IMR-90 (cell line): ENCODE measurements at regions not wholly inside any gene's neighbourhood (a gene's known extent, or its start where the extent isn't known, plus 50 kb on each side); places are given as distances from the start of the nearest gene placed in this dataset.

Experiments
- POLR2A ChIP-seq: IDR thresholded peaks from 2 replicates; pipeline ENCODE4 v1.6.1; 2012; ENCODE audit warnings: mild to moderate bottlenecking, low read depth, low read length
- RAD21 ChIP-seq: IDR thresholded peaks from 2 replicates; pipeline ENCODE4 v1.6.1; 2012; ENCODE audit warnings: low read length, improper control_type of control experiment
- SMC3 ChIP-seq: fragments of 150-350 bp; IDR thresholded peaks from 2 replicates; pipeline ENCODE4 v1.6.1; 2016; ENCODE audit warnings: low read depth, mild to moderate bottlenecking, antibody characterized with exemption, low read length, moderate library complexity
- USF2 ChIP-seq: fragments of 150-350 bp; IDR thresholded peaks from 2 replicates; pipeline ENCODE4 v1.6.1; 2017; ENCODE audit warnings: mild to moderate bottlenecking, antibody characterized with exemption, low read length, low read depth
- TF ChIP-seq, protein P1 (sequence below): conservative IDR thresholded peaks from 2 replicates; pipeline ENCODE4 v1.5.1; 2012; ENCODE audit warnings: mild to moderate bottlenecking, low read depth, low read length, improper control_type of control experiment

GRCh38 chr2:142796161-142796560, 81.3 kb upstream of the KYNU start:
- TF ChIP-seq POLR2A: no peak
- no peak for TF ChIP-seq SMC3
- no peak for TF ChIP-seq RAD21
- TF ChIP-seq, protein P1, sequence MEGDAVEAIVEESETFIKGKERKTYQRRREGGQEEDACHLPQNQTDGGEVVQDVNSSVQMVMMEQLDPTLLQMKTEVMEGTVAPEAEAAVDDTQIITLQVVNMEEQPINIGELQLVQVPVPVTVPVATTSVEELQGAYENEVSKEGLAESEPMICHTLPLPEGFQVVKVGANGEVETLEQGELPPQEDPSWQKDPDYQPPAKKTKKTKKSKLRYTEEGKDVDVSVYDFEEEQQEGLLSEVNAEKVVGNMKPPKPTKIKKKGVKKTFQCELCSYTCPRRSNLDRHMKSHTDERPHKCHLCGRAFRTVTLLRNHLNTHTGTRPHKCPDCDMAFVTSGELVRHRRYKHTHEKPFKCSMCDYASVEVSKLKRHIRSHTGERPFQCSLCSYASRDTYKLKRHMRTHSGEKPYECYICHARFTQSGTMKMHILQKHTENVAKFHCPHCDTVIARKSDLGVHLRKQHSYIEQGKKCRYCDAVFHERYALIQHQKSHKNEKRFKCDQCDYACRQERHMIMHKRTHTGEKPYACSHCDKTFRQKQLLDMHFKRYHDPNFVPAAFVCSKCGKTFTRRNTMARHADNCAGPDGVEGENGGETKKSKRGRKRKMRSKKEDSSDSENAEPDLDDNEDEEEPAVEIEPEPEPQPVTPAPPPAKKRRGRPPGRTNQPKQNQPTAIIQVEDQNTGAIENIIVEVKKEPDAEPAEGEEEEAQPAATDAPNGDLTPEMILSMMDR: no peak
- no peak for TF ChIP-seq USF2
